ENCODE measurements at regions not wholly inside any gene's neighbourhood (a gene's known extent, or its start where the extent isn't known, plus 50 kb on each side); places are given as distances from the start of the nearest gene placed in this dataset.

DNA sequence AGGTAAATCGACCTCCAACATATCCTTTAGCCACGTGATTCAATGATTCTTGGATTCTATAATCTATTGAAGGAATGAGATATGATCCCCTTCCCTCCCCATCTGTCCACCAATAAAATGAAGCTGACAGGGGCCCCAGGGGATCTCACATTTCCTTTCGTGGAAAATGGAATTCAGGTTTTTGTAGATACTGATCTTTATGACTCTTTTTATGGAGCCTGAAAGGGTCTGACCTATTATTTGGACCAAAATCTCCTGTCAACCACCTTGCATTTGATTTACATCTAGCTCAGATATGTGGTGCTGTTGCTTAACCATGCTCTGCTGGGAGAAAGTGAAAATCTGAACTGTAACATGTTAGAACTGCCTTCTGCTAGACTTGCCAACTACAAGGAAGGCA lies 234.0 kb upstream of the CXCL12 start:
- no peak for DNase-seq (ENCODE audit: low read depth in 2 of 2)

DNA sequence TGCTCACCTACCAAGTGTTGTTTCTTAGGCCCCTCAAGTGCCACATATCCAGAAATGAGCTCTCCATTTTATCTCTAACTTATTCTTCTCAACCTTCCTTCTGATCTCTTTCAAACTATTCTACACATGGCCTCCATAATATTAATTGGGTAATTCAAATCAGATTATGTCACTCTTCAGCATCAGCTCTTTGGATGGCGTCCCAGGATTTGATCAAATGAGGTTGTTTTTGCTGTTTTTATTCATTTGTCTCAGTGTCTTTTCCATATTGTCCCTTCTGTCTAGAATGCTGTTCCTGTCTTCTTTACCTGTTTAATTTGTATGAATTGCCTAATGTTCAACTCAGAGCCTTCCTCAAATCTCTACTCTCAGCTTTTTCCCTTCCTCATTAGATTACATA lies 234.6 kb upstream of the CXCL12 start:
- no peak for DNase-seq (ENCODE audit: low read depth in 2 of 2)

DNA sequence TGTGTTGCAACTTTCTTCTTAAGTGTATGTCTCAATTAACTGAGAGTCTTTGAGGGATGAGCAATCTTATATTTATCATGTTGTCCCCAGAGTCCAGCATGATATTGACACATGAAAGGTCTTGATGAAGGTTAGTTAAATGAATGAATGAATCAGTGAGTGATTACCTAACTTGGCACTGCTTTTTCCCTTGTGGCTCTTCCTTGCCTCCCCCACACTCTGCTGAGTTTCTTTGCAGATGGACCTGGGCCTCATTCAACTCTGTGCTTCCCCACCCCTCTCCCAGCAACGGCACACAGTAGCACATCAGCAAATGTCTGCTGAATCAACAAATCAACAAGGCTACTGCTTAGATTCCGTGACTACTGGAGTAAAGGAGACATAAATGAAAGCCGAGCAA lies 235.1 kb upstream of the CXCL12 start:
- no peak for DNase-seq (ENCODE audit: low read depth in 2 of 2)

DNA sequence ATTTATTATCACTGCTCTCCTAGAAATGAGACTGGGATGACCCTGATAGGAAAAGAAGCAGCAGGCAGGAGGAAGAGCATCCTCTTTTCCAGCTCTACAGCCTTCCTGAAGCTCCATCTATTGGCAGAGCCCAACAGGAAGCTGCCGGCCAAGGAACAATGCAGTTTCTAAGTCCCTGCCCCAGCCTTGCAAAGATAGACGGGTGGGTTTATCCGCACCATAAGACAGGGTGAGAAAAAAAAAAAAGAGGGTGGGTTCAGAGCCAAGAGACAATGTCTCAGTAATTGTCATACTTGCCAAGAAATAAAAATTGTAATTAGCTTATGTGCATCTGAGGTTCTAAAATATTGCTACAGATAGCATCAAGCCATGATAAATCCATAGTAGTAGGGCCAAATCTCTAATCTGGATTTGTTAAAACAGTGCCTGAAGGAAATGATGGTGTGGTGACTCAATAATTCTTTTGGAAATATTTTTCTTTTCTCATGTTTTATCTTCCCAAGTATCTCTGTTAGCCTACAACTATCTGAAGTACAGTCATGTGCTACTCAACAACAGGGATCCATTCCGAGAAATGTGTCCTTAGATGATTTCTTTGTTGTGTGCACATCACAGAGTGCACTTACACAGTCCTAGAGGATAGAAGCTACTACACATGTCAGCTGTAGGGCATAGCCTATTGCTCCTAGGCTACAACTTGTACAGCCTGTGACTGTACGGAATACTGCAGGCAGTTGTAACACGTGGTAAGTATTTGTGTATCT lies 242.9 kb upstream of the CXCL12 start:
- no peak for DNase-seq (ENCODE audit: low read depth in 2 of 2)

DNA sequence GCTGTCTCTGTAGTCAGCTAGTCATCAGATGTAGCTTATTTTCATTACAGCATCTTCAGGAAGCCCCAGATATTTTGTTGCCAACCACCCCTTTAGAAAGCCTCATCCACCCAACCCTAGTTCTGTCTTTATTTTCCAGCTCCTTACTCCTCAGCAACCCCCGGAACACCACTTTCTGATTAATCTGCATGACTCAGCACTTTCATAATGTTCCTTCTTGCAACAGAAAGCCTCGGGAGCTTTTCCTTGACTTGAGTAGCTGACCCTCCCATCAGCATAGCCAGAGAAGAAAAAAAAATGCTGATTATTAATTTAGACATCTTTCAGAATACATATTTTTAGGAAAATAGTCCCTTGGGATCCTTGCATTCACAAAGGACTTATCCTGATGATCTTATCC lies 244.0 kb upstream of the CXCL12 start:
- DNase-seq (ENCODE audit: low read depth in 2 of 2) = no peak

DNA sequence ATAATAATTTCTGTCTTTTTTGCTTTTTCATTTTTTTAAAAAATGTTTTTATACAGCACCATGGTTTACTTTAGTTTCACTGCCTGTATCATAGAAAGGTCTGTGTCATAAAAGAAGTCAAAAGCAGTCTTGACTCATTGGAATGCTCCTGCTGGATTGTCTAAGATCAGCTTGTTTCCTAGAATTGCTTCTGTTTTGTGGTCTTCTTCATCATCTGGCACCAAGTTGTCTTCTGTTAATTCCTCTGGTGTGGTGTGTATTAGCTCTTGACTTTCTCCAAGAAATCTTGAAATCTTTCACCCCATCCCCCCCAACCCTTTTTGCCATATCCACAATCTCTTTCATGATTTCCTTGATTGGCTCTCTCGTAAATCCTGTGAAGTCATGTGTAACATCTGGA lies 250.3 kb upstream of the CXCL12 start:
- DNase-seq (ENCODE audit: low read depth in 2 of 2) = no peak

DNA sequence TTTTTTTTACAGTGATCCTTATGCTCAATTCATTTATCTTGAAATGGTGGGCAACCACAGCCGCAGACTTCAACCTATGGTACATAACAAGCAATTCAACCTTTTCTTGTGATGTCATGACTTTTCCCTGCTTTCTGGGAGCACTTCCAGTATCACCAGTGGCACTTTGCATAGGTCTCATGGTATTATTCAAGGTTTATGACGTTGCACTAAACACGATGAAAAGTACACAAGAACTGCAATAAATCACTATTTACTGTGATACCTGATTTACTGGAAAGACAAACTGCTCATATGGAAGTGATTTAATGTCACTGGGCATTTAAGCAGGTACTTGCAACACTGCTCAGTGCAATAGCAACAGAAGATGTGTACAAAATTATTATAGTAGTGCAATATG lies 251.7 kb upstream of the CXCL12 start:
- DNase-seq (ENCODE audit: low read depth in 2 of 2) = no peak

DNA sequence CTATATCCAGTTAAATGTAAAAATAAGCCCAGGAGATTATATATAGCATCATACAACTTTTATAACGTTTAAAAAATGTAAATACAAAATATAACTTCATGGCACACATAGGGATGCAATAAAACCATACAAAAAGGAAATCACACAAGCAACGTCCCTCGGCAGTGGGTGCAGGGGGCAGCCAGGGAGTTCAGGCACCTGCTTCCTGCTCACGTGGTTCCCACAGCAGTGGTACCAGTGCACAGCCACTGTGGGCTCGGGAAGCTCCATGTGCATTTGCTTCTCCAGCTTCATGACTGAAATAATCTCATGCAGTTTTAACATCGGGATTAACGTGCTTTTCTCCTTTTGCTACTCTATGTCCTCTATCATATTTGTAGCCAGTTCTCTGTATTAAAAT lies 255.5 kb upstream of the CXCL12 start:
- DNase-seq (ENCODE audit: low read depth in 2 of 2) = no peak

DNA sequence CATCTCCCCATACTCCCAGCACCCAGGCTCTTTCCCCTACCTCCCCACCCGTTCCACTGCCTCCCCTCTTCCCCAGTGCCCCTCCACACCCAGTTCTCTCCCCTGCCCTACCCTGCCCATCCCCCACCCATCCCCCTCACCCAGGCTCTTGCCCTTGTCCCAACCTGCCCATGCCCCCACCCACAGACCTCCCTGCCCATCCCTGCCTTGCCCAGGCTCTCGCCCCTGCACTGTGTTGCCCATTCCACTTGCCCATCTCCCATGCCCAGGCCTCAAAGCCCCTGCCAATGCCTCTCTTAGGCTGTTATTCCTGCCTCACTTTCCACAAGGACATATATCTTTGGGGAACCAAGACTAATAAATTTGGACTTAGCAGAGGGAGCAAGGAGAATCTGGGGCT lies 262.6 kb upstream of the CXCL12 start:
- no peak for DNase-seq (ENCODE audit: low read depth in 2 of 2)

DNA sequence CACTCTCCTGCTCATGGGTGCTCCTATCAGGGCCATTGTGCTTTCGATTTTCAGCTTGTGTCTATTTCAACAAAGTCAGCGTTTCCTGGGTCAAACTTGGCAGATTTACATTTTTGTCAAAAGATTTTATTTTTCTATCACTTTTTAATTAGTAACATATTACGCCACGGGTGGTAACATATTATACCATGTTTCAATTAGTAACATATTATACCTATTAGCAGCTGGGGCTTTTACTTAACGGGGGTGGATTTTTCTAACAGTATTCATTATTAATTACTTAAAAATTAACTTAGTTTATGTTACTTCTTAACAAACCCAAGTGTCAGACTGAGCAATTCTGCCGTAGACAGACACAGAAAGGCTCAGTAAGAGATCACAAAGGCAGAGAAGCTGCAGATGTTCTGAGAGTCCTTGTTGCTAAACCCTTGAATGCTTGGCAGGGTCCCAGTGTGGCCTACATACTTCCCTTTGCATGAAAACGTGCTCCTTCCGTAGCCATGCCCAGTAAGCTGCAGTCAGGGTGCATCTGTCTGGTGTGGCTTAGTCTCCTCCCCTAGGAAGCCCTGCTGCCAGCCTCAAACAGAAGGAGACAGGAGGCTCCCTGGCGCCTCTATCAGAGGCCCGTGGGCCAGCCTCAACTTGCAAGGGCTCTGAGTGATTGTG lies 263.1 kb upstream of the CXCL12 start:
- DNase-seq (ENCODE audit: low read depth in 2 of 2) = no peak

DNA sequence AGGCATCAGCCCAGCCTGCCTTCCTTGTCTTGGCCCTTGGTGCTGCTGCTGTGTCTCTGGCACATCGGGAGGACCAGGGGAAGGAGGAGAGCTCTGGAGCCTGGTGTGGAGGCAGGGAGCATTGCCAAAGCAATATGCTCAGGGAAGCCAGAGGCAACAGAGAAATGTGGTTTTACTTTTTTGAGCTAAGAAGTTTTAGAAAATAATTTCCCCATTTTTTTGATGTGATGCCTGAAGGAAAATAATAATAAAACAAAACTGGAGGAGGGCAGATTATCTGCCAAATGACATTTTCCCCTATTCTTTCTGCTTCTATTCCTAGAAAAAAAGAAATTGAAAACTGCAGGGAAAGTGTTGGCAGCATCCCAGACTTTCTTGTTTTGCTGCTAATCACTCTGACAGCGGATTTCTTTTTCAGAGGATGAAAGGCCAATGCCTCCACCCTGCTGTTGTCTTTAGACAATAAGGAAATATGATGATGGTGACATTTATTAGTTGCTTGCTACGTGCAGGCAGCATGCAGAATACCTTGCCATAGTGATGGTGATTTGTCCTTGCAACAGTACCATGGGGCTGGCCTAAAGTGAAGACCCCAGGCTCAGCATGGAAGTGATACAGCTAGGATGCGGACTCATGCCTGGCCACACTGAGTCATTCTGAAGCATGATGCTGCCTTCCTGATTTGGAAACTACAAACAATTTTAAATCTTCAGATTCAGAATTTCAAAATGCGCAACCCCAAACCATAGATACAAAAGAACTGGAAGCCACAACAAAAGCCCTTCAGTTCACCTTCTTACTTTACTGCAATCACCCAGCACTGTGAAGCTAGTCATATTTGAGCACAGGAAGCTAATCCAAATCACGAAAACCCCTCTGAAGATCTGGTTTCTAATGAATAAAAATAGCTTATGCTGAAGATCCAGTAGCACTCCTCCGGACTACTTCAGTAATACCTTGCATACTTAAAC lies 260.2 kb upstream of the TMEM72 start:
- DNase-seq (ENCODE audit: low read depth in 2 of 2) = no peak

DNA sequence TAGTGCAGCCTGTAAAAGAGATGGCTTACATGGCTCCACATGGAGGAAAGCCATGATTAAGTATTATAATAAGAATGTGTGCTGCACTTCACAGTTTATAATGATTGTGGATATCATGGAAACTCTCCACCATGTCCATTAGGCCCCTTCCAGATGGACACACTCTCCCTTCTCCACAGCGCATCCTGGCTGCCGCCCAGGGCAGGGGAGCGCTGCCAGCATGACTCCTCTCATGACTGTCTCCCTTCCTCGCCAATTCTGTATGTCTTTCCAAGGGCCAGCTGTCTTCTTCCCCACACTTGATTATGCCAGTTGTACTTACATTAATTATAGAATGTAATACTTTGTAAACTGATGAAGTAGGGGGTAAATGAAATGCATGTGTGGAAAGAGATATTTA lies 259.3 kb upstream of the TMEM72 start:
- DNase-seq (ENCODE audit: low read depth in 2 of 2) = no peak

DNA sequence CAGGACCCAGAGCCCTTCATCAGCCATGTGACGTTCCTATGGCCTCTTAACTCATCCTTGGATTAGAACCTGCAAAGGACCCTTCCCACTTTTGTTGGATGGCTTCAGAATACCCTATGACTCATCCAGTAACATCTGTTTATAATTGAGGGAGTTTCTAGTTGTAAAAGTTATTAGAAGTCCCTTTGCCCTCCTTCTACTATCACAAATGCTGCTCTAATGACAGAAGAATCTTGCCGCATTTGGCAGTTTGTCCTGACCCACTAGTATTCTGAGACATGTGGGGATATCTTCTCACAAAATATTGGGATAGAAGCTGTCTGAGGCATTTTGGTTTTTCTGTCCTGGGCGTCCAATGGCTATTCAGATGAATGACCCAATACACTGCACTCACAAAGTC lies 251.8 kb upstream of the TMEM72 start:
- DNase-seq (ENCODE audit: low read depth in 2 of 2) = no peak

DNA sequence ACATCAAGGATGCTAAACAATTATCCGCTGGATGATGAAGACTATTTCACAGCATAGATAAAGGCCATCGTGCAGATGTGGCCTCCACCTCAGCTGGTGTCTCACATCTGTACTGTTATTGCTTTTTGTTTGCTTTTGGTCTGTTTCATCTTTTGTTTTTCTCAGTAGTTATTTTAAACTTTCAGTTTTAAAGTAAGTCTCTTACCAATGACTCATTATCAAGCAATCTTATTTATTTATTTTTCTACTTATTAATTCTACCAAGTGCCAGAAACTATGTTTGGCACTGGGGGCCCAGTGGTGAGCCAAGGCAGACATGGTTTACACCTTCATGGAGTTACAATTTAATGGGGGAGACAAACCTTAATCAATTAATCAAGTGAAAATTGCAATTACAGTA lies 250.9 kb upstream of the TMEM72 start:
- no peak for DNase-seq (ENCODE audit: low read depth in 2 of 2)

DNA sequence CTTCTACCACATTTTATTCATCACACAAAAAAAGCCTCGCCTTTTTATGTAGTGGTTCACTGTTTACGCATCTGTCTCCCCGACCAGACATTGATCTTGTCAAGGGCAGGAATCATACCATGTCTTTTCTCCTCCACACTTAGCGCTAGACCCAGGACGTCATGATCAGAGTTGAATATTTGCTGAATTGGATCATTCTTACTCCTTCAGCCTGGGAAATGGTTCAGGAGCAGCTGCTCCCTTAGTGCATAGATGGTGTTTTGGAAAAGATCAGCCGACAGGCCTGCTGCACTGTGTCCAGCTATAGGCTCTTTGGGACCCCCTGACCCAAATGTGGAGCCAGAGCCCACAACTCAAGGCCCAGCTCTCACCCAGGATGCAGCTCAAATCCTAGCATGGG lies 249.1 kb upstream of the TMEM72 start:
- DNase-seq (ENCODE audit: low read depth in 2 of 2) = no peak

DNA sequence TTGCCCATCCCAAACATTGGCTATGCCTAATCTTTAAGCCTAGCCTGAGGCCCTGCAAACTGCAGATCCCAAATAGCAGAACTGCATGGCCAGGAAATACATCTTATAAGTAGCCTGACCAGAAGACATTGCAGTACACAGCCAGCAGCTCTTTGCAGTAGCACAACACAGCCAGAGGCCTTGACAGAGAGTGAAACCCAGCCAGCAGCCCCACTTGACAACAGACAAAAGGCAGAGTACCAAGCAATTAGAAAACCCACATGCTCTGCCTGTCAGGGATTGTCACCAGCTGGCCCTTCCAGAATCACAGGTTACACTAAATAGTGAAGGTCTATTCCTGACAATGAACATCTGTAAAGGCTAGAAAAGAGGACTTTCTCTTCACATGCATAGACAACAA lies 242.8 kb upstream of the TMEM72 start:
- no peak for DNase-seq (ENCODE audit: low read depth in 2 of 2)

DNA sequence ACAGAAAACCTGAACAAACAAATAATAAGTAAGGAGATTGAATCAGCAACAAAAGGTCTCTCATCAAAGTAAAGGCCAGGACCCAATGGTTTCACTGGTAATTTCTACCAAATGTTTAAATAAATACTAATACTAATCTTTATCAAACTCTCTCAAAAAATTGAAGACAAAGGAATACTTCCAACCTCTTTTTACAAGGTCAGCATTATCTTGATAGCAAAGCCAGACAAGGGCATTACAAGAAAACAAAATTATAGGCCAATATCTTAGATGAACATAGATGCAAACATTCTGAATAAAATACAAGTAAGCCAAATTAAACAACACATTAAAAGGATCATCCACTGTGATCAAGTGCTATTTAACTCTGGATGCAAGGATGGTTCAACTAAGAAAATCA lies 239.8 kb upstream of the TMEM72 start:
- DNase-seq (ENCODE audit: low read depth in 2 of 2) = no peak

DNA sequence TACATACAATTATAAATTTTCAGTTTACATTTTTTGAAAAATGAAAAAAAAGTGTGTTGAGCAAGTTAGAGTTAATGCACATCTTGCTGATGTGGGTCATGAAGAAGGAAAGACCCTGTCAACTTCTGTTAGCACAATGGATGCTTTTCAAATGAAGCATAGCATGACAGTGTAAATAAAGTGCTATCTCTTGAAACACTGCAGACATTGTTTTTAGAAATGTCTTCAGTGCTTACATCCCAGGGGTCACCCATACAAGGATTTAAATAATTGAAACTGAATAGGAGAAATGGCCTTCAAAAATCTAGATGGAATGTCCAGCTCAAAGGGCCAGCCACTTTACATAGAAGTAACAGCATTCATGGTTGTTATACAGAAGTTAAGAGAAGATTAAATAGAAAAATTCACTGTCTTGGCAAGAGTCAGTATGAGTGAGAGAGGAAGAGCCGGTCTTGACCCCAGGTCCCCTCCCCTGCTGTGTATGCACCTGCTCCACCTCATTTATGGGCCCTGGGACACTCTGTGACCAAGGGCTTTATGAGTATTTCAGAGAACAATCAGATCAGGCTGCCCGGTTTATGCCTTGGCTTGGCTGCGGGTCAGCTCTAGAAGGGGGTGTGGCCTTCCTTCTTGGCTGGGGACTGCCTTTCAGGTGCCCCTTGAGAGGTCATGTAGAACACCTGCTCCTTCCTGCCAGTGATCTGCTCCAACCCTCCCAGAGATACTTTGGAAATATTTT lies 237.7 kb upstream of the TMEM72 start:
- no peak for DNase-seq (ENCODE audit: low read depth in 2 of 2)

DNA sequence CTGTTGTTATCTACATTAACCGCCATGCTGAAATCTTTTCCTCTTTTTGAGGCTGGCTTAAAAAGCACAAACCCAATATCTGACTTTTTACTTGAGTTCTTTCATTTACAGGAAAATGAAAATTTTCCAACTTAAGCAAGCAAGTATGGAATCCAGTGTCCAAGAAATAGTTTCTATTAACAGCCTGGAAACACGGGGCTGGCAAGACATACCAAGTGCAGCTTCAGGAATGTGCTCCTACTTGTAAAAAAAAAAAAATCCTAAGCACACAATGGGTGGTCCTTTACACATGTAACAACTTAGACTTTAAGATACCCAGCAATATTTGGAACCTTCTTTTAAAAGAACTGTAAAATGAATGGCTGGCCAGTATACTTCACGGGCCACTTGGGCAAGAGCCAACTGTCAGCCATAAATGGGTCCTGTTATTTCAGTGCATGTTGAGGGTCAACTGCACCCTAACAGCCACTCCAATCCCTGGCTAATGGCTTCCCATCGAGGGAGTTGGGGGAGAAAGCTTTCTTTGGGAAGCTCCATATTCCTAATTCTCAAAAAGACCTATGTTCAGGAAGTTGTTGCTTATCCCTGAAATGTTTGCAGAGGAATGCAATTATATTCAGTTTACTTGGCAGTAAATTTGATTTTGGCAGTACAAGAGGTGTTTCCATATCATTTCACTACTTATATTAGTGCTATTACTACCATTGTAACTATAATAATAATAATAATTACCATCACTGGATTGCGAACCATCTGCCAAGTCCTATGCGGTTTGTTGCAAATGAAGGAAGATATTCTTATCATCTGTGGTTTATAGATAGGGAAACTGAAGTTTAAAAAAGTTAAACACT lies 236.4 kb upstream of the TMEM72 start:
- no peak for DNase-seq (ENCODE audit: low read depth in 2 of 2)

DNA sequence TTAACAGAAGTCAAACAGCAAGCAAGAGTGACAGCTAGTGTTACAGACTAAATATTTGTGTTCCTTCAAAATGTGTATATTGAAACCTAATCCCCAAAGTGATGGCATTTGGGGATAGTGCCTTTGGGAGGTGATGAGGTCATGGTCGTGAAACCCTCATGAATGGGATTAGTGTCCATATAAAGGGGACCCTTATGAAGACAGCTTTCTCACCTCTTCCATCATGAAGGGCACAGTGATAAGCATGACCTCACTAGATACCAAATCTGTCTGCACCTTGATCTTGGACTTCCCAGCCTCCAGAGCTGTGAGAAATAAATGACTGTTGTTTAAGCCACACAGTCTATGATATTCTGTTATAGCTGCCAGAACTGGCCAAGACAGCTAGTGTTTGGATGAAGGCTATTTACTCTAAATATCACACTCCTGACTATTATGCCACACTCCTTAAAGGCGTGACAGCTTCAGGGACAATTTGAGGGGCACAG lies 235.7 kb upstream of the TMEM72 start:
- DNase-seq (ENCODE audit: low read depth in 2 of 2) = no peak

DNA sequence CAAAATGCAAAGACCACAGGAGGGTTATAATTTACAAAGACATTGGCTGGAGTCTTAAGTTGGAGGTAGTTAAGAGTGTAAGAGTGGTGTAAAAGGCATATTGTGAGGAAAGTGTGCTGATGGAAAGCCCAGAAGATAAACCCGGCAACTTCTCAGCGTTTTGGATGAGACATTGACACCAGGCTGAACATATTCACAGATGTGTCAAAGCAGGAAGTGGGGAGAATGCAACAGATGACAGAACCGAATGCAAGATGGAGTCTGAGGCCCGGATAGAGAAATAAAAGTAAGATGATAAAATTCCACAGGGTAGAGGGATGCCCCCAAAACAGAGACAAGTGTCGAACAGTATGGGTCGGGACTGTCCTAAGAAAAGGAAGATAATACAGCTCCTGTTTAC lies 230.4 kb upstream of the TMEM72 start:
- DNase-seq (ENCODE audit: low read depth in 2 of 2) = no peak

Measured in stimulated activated CD8-positive, alpha-beta memory T cell treated with anti-CD3 and anti-CD28 coated beads, Interleukin-15, amount 100 ng/mL, for 48 hours (primary cell).